NCI-H226 (cell line): ENCODE measurements at regions not wholly inside any gene's neighbourhood (a gene's known extent, or its start where the extent isn't known, plus 50 kb on each side); places are given as distances from the start of the nearest gene placed in this dataset.

ENCODE experiments used
- DNase-seq: peaks from one replicate; pipeline ENCODE4 v3.0.0-alpha.2; 2015

- DNase-seq = no peak
These were observed 648.5 kb upstream of the PKN2 start for GRCh38 chr1:88035578-88035977.

DNA sequence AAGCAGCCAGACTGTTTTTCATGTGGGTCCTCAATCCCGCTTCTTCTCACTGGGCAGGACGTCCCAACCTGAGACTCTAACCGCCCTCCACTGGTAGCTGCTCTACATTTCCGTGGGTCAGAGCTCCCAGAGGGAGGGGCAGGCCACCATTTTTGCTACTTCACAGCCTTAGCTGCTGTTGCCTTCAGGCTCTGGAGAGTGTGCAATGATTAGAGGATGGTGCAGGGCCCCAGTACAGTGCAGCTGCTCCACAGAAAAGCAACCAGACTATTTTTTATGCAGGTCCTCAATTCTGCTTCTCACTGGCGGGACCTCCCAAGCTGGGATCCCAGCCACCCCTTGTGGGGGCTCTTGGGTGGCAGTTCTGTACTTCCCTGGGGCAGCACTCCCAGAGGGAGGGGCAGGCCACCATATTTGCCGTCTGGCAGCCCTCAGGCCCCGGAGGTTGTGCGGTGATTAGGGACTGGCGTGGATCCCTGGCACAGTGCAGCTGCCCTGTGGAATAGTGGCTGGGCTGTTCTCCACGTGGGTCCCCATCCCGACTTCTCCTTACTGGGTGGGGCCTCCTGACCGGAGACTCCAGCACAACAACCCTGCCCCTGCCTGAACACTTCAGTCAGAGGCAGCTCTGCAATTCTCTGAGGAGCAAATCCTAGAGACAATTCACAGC lies 647.6 kb upstream of the PKN2 start:
- DNase-seq = no peak

GRCh38 chr1:88039240-88039639 lies 644.8 kb upstream of the PKN2 start:
- no peak for DNase-seq

DNA sequence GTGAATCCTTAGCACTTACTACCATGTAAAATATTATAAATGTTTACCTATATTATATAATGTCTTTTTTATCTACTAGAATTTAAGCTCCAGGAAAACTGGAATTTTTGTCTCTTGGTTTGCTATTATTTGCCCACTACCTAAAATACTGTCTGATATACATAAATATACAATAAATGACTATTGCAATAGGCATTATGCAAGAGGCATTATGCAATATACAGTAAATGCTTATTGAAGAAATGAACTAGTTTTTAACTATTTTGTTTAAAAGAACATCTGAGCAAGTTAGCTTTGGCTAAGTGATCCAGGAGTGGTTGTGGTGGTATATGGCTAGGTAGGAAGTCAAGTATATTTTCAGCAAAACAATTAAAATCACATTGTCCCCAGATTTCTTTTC lies 640.2 kb upstream of the PKN2 start:
- DNase-seq = no peak

- DNase-seq = no peak
These were observed 631.9 kb upstream of the PKN2 start for GRCh38 chr1:88052167-88052566.

GRCh38 chr1:88053065-88053464 lies 631.0 kb upstream of the PKN2 start:
- no peak for DNase-seq

DNA sequence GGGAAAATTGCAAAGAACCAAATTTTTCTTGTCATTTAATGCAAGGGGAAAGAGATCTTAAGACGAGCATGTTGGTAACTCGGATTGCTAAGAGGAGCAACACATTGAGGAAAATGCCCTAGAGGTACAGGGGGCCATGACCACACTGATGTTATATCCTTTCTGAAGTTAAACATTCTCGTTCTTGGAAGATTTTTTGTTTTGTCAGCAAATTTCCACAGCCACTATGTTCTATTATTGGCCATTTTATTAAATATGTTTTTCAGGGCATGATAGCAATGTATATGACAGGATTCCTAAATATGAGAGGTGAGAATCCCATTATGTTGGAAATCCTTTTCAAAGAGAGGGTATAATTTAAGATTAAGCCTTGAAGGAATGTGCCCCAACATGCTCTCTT lies 627.2 kb upstream of the PKN2 start:
- no peak for DNase-seq

GRCh38 chr1:88058205-88058604 lies 625.9 kb upstream of the PKN2 start:
- no peak for DNase-seq

DNA sequence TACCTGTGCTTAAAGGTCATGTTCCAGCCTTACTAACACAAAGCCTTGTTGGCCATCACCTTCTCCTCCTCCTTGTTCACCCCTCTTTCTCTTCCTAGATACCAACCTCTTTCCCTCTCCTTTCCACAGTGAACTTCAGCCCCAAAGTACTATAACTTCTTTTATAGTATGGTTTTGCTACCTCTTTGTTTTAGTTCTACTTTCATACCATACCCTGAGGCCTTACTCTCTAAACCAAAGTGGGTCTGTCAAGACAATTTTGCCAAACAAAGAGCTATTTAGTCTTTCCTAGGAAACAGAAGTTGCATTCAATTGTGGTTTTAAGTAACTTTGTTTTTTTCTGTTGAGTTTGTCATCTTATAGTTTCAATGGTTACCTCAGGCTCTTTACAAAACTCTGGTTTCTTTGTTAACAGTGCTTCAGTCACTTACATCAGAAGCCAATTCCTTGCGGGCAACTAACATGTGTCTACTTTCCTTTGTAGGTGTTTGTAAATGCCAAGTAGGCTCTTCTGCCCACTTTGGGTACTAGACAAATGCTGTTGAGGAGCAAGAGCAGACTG lies 623.9 kb upstream of the PKN2 start:
- no peak for DNase-seq

DNA sequence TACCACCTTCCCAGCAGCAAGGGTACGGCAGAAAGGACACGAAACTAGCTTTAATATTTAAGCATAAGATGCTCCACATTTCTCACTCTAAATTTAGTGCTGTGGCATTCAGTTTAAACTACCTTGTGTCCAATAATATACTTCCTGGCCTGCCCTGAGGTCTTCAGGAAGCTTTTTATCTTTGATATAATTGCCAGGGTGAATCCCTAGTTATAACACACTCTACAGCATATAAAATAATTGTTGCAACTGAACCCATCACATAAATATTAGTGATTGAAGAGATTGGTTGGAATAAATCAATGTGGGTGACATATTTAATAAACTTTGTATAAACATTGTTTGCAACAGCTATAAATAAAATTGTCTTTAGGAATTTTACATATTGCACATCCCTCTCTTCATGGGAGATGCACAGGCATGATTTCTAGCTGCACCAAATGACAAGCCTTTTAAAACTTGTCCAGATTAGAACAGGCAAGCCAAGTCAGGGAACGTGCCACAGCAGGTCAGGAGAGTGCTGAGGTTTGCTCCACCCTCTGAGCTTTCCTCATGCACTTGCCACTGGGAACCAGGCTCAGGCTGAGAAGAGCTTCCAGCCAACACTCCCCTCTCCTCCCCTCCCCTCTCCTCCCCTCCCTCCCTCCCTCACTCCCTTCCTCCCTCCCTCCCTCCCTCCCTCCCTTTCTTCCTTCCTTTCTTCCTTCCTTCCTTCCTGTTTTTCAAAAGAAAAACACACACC lies 623.2 kb upstream of the PKN2 start:
- peak; percentile 11 for DNase-seq

DNA sequence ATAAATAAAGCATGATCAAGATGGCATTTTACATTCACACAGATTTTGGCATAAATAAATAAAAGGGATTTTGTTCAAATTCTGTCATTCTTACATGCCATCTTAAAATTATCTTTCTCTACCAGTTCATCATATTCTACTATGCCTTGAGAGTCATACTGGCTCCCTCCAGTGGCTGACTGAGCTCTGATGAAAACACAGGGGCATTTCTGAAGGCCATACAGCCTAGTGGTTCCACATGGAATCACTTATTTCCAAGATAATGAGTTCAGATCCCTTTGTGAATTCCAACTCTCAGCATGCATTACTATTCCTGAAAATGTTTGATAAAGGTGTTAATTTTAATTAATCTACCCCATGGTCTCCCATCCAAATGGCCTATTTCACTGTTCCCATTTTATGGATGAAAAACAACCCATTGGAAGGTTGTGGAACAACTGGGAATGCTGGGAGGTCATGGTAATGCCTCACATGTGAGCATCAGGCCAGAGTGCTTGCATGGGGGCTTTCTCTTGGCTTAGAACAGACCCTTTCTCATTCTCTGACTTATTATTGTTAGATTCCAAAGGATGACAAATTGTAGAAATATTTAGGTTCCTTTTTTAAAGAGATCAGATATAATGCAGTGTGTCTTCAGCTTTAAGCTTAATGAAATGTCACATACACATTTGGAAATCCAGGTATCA lies 622.4 kb upstream of the PKN2 start:
- DNase-seq = peak; percentile 62

GRCh38 chr1:88062650-88063153 lies 621.4 kb upstream of the PKN2 start:
- no peak for DNase-seq

DNA sequence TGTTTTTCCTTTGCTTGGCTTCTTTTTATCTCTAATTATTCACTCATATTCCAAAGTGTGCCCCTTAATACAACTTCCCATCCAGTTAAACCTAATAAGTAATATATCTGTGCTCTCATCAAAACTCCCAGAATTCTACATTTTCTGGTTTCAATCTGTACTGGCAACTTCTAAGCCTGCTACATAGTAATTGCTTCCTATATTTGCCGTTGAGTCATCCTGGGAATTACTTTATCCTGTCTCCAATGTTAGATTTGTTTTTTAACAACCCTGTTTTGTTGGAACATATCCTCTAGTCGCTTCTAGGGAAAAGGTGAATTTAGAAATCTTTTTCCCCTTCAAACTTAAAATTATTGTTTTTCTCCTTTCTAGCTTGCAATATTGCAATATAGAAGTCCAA lies 620.5 kb upstream of the PKN2 start:
- peak; percentile 11 for DNase-seq

GRCh38 chr1:88068407-88068960 lies 615.6 kb upstream of the PKN2 start:
- no peak for DNase-seq

GRCh38 chr1:88070956-88071355 lies 613.1 kb upstream of the PKN2 start:
- DNase-seq = no peak

- no peak for DNase-seq
These were observed 609.4 kb upstream of the PKN2 start for GRCh38 chr1:88074661-88075060.

DNA sequence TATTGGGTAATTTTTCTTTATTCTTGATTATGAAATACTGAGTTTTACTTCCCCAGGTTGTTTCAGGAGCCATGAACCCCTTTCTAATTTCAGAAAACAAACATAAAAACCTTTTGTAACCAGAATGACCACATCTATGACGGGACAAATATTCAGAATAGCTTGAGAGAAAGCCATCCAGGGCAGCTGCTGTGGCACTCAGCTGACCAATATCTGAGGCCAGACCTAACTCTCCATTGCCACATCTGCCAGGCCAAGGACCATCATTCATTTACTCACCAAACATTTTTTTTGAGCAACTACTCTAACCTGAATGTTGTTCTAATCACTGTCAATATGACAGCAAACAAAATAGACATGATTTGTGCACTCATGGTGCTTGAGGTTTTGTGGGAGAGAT lies 608.3 kb upstream of the PKN2 start:
- no peak for DNase-seq

GRCh38 chr1:88079036-88079435 lies 605.0 kb upstream of the PKN2 start:
- DNase-seq = no peak

GRCh38 chr1:88080875-88081274 lies 603.2 kb upstream of the PKN2 start:
- no peak for DNase-seq

DNA sequence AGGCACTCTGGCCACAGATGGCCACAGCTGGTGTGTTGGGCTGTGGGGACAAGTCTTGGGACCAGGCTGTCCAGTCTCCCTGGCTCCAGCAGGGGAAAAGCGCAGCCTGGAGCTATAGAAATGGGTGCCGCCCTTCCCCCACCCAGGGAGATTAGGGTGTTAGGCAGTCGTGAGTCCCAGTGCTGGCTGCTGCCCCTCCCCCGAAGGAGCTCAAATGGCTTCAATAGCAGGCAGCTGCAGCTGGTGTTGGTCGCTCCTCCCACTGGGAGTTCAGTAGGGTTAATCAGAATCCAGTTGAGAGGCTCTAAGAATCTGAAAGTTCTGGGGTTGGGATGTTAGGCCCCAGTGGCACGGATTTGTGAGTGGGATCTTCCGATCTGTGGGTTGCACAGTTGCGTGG lies 595.6 kb upstream of the PKN2 start:
- DNase-seq = no peak

DNA sequence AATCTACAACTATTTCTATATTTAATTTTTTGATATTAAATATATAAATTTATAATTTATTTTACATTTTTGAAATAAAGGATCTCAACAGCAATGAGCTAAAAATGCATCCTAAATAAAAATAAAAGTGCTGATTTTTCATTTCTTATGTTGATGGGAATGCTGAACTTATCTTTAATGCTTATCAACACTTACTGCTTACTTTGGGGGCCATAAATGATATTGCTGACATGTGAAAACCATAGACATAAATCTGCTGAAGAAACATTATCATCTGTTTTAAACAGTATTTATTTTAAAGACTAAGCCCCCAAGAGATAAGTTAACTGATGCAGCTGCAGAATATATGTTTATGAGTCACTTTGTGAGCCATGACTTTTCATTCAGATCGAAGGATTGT lies 594.1 kb upstream of the PKN2 start:
- DNase-seq = no peak

GRCh38 chr1:88098881-88099280 lies 585.2 kb upstream of the PKN2 start:
- no peak for DNase-seq

DNA sequence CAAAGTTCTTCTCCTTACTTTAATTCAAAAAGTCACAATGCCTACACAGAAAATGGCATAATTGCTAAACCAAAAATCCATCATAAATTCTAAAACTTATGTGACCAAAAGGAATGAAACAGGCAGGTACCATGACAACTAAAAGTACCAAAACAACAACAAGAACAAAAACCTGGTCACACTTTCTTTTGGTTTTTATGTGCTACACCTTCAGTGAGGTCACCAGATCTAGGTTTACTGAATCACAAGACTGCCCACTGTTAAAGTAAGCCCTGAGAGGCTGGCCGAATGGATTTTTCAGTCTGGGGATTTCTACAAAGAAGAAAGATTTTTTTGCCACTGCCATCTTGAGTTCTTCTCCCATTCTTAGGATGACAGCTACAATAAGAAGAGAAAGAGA lies 583.0 kb upstream of the PKN2 start:
- no peak for DNase-seq
